Tibial nerve (tissue), 4 donors: ENCODE measurements at regions not wholly inside any gene's neighbourhood (a gene's known extent, or its start where the extent isn't known, plus 50 kb on each side); places are given as distances from the start of the nearest gene placed in this dataset.

Experiments used
- EP300 ChIP-seq, 2 donors: sonication (generic); formaldehyde crosslinking; IDR thresholded peaks; one replicate each; pipeline ENCODE4 v1.6.1; 2017; ENCODE audit warnings: antibody characterized with exemption in 2 of 2, mild to moderate bottlenecking in 1 of 2
- TF ChIP-seq, protein P1 (sequence below), 5 experiments: fragments of 200-600 bp in 3 of 5; fragments of 450-650 bp in 2 of 5; sonication (generic) in 3 of 5; IDR thresholded peaks; one replicate each; pipeline ENCODE4 v1.5.1; 2016 to 2019; ENCODE audit warnings: antibody characterized with exemption in 5 of 5, mild to moderate bottlenecking in 3 of 5, moderate library complexity in 2 of 5

GRCh38 chr12:3947781-3948180 is 74.6 kb upstream of the PARP11 start:
- TF ChIP-seq, protein P1, sequence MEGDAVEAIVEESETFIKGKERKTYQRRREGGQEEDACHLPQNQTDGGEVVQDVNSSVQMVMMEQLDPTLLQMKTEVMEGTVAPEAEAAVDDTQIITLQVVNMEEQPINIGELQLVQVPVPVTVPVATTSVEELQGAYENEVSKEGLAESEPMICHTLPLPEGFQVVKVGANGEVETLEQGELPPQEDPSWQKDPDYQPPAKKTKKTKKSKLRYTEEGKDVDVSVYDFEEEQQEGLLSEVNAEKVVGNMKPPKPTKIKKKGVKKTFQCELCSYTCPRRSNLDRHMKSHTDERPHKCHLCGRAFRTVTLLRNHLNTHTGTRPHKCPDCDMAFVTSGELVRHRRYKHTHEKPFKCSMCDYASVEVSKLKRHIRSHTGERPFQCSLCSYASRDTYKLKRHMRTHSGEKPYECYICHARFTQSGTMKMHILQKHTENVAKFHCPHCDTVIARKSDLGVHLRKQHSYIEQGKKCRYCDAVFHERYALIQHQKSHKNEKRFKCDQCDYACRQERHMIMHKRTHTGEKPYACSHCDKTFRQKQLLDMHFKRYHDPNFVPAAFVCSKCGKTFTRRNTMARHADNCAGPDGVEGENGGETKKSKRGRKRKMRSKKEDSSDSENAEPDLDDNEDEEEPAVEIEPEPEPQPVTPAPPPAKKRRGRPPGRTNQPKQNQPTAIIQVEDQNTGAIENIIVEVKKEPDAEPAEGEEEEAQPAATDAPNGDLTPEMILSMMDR (IDR thresholded peaks at IDR 0.05): no peak
- TF ChIP-seq EP300 (IDR thresholded peaks at IDR 0.05): no peak
